Peyer's patch (tissue), 4 donors: ENCODE measurements at regions not wholly inside any gene's neighbourhood (a gene's known extent, or its start where the extent isn't known, plus 50 kb on each side); places are given as distances from the start of the nearest gene placed in this dataset.

ENCODE experiments used
- POLR2A ChIP-seq, 2 donors: fragments of 450-650 bp; IDR thresholded peaks; one replicate each; pipeline ENCODE4 v1.5.1; 2017; ENCODE audit warnings: antibody characterized with exemption in 2 of 2, mild to moderate bottlenecking in 2 of 2, moderate library complexity in 2 of 2
- TF ChIP-seq, protein P1 (sequence below), 6 experiments: fragments of 450-650 bp in 4 of 6; fragments of 200-600 bp in 2 of 6; sonication (generic) in 1 of 6; IDR thresholded peaks; one replicate each; pipeline ENCODE4 v1.5.1; 2017 to 2019; ENCODE audit warnings: antibody characterized with exemption in 6 of 6, mild to moderate bottlenecking in 3 of 6, moderate library complexity in 1 of 6

DNA sequence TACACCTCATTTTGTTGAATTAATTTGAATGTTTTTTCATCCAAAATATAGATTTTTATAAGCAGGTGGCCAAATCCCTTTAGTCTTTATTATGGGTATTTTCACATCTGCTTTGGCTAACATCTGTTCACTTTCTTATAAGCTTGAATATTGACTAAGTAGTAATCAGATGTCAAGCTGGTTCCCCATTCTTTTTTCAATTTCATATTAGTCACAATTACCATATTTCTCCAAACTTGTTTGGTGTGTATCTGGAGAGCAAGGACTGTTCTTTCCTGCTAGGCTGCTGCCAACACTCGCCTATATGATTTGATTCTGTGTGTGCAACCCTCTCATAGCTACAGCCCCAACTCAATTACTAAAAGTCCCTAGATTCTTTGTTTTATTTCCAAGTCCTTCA lies 608.5 kb downstream of the PSAT1 start:
- TF ChIP-seq POLR2A (IDR thresholded peaks at IDR 0.05) = no peak
- TF ChIP-seq, protein P1, sequence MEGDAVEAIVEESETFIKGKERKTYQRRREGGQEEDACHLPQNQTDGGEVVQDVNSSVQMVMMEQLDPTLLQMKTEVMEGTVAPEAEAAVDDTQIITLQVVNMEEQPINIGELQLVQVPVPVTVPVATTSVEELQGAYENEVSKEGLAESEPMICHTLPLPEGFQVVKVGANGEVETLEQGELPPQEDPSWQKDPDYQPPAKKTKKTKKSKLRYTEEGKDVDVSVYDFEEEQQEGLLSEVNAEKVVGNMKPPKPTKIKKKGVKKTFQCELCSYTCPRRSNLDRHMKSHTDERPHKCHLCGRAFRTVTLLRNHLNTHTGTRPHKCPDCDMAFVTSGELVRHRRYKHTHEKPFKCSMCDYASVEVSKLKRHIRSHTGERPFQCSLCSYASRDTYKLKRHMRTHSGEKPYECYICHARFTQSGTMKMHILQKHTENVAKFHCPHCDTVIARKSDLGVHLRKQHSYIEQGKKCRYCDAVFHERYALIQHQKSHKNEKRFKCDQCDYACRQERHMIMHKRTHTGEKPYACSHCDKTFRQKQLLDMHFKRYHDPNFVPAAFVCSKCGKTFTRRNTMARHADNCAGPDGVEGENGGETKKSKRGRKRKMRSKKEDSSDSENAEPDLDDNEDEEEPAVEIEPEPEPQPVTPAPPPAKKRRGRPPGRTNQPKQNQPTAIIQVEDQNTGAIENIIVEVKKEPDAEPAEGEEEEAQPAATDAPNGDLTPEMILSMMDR (IDR thresholded peaks at IDR 0.05) = no peak
